ENCODE measurements at regions not wholly inside any gene's neighbourhood (a gene's known extent, or its start where the extent isn't known, plus 50 kb on each side); places are given as distances from the start of the nearest gene placed in this dataset.

DNA sequence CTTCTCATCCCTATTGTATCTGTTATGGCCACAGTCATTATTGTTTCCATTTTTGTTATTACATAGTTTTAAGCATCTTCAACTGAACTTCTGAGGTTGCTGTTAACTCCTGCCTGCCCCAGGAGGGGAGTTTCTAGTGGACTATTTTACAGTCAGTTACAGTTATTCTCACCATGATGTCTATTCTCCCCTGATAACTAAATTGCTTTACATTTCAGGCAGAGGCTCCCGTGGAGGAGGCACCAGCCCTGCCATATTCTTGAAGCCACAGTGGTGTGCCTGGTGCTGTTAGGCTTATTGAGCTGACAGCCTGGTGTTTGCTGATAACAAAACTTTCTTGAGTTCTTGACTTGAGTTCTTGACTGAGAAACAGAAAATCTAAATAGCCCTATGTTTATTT, 256.4 kb downstream of the TFCP2L1 start (continued):
- TF ChIP-seq SMC3 (IDR thresholded peaks at IDR 0.05) (no peak), RARB (CRISPR knock-in tag; IDR thresholded peaks at IDR 0.05) (no peak)
- TF ChIP-seq, protein P1, sequence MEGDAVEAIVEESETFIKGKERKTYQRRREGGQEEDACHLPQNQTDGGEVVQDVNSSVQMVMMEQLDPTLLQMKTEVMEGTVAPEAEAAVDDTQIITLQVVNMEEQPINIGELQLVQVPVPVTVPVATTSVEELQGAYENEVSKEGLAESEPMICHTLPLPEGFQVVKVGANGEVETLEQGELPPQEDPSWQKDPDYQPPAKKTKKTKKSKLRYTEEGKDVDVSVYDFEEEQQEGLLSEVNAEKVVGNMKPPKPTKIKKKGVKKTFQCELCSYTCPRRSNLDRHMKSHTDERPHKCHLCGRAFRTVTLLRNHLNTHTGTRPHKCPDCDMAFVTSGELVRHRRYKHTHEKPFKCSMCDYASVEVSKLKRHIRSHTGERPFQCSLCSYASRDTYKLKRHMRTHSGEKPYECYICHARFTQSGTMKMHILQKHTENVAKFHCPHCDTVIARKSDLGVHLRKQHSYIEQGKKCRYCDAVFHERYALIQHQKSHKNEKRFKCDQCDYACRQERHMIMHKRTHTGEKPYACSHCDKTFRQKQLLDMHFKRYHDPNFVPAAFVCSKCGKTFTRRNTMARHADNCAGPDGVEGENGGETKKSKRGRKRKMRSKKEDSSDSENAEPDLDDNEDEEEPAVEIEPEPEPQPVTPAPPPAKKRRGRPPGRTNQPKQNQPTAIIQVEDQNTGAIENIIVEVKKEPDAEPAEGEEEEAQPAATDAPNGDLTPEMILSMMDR (IDR thresholded peaks at IDR 0.05): no peak
- TF ChIP-seq, protein P2, sequence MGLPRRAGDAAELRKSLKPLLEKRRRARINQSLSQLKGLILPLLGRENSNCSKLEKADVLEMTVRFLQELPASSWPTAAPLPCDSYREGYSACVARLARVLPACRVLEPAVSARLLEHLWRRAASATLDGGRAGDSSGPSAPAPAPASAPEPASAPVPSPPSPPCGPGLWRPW (IDR thresholded peaks at IDR 0.05): no peak

DNA sequence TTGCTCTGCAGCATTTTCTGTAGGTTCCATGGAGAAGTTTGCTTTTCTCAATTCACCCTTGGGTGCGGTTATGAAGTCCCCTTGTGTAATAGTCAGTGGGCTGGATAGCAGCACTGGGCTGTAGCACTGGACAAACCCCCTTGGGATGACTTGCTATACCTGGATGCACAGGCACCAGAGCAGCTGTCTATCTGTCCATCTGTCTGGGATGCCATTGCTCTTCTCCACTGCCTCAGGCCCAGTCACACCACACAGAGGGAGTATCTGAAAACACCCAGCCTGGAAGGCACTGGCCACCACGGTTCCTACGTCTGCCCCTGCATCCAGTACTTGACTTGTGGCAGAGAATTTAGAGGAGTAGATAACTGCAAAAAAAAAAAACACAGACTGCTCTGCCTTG, 254.5 kb downstream of the TFCP2L1 start:
- DNase-seq (ENCODE audit: low read depth in 1 of 2, low spot score in 1 of 2) (no peak), ATAC-seq (no peak), FAIRE-seq (no peak)
- TF ChIP-seq POLR2A (IDR thresholded peaks at IDR 0.05; ENCODE audit: low read length): no peak
- TF ChIP-seq, protein P3, sequence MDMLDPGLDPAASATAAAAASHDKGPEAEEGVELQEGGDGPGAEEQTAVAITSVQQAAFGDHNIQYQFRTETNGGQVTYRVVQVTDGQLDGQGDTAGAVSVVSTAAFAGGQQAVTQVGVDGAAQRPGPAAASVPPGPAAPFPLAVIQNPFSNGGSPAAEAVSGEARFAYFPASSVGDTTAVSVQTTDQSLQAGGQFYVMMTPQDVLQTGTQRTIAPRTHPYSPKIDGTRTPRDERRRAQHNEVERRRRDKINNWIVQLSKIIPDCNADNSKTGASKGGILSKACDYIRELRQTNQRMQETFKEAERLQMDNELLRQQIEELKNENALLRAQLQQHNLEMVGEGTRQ (IDR thresholded peaks at IDR 0.05): no peak
- TF ChIP-seq ESRRA (IDR thresholded peaks at IDR 0.05; ENCODE audit: borderline replicate concordance, low read length): no peak
- TF ChIP-seq HDAC2 (IDR thresholded peaks at IDR 0.05): no peak
- TF ChIP-seq MYC (IDR thresholded peaks at IDR 0.05; ENCODE audit: borderline replicate concordance, low read length): no peak
- TF ChIP-seq NPAS2 (CRISPR knock-in tag; IDR thresholded peaks at IDR 0.05; ENCODE audit: borderline replicate concordance): no peak
- no peak for TF ChIP-seq HOXB5 (CRISPR knock-in tag; IDR thresholded peaks at IDR 0.05)
- no peak for TF ChIP-seq EHF (CRISPR knock-in tag; IDR thresholded peaks at IDR 0.05)
- TF ChIP-seq, protein P1 (IDR thresholded peaks at IDR 0.05): no peak
- TF ChIP-seq CBX8 (IDR thresholded peaks at IDR 0.05): no peak
- Histone ChIP-seq H3K4me1 (no peaks in the 10 kb centered on the region), H3K9me3 (no peaks in the 10 kb centered on the region; the same call in 2 of the 3 replicates), H3K27ac (no peak overlapping the region), H3K4me3 (no peak overlapping the region), H3K4me2 (no peak overlapping the region)
- 68% methylated on average over 3 of the region's 3 CpGs for WGBS (ENCODE audit: missing lambda C conversion rate)
- ChIA-PET CTCF (interaction anchor here (0.6 kb wide), 1 partner anchor 214 kb away, joined by 3 read pairs; no protein-coding TSS in a partner anchor), POLR2A (no interaction called here)

DNA sequence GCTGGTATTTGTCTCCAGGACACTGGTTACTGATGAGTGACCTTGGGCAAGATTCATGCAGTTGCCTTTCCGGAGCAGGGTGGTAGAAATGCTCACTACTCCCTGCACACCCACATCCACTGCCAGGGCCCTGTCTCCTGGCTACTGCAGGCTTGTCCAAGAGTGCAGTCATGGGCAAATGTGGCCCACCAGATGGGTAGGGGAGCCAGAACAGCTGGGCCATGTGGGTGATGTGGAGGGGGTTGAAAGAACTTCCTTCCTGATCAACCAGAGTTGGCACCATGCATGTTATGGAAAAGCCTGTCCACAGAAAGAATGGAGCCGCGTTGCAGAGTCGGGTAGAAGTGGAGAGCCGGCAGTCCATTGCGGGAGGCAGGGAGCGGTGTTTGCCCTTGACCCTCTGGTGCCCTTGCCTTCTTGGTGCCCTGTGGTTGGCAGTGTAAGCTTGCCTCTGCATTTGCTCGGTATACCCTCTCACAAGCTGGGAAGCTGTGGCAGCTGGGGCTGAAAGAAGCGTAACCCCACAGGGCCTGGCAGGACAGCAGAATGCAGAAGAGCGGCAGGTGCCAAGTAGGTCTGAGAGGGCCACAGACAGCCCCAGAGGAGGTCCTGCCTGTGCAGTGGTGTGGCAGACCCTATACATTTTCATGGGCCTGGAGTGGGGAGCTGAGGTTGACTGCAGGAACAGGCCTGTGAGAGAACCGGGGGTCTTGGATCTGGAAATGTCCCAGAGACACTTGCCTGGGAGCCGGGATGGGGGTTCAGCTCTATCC, 253.2 kb downstream of the TFCP2L1 start:
- Histone ChIP-seq H3K4me1 (peaks cover 8% of the 10 kb centered on the region), H3K4me3 (no peak overlapping the region), H3K4me2 (no peak overlapping the region), H3K27ac (no peak overlapping the region), H3K9me3 (no peaks in the 10 kb centered on the region; the same call in 2 of the 3 replicates)
- FAIRE-seq (no peak), DNase-seq (ENCODE audit: low read depth in 1 of 2, low spot score in 1 of 2) (no peak), ATAC-seq (no peak)
- WGBS (ENCODE audit: missing lambda C conversion rate): 88% methylated on average over 12 of the region's 12 CpGs
- TF ChIP-seq RAD21 (conservative IDR thresholded peaks at IDR 0.05 in 1 of 2, IDR thresholded peaks at IDR 0.05 in 1 of 2) (no peak), CBX2 (IDR thresholded peaks at IDR 0.05; ENCODE audit: borderline replicate concordance, low read depth) (no peak), KDM5A (IDR thresholded peaks at IDR 0.05) (no peak), HOXB5 (CRISPR knock-in tag; IDR thresholded peaks at IDR 0.05) (no peak), BHLHE40 (IDR thresholded peaks at IDR 0.05; ENCODE audit: low read depth, low read length) (no peak), JUNB (IDR thresholded peaks at IDR 0.05) (no peak)
- CTCF ChIA-PET: interaction anchor here (0.6 to 1.9 kb wide), 3 partner anchors 14 to 40 kb away, joined by 3 to 6 read pairs (median 3); no protein-coding TSS in a partner anchor
- POLR2A ChIA-PET: no interaction called here
